NT2/D1 (cell line): ENCODE measurements at regions not wholly inside any gene's neighbourhood (a gene's known extent, or its start where the extent isn't known, plus 50 kb on each side); places are given as distances from the start of the nearest gene placed in this dataset.

ENCODE experiments used
- DNase-seq: peaks from one replicate; pipeline ENCODE4 v3.0.0-alpha.2; 2011; ENCODE audit warnings: low read depth, low spot score
- H3K27me3 ChIP-seq: 2 replicates; pipeline ENCODE4 v1.6.0; 2011; ENCODE audit warnings: mild to moderate bottlenecking; ENCODE audit not compliant: insufficient read length, insufficient read depth
- H3K36me3 ChIP-seq: 2 replicates; pipeline ENCODE4 v1.6.1; 2011; ENCODE audit warnings: mild to moderate bottlenecking, low read length, mixed read lengths; ENCODE audit not compliant: insufficient read depth, insufficient read length
- H3K4me1 ChIP-seq: 2 replicates; pipeline ENCODE4 v1.5.1; 2011; ENCODE audit not compliant: insufficient read depth, insufficient read length
- H3K4me3 ChIP-seq: 2 replicates; pipeline ENCODE4 v1.5.1; 2011; ENCODE audit warnings: low read depth; ENCODE audit not compliant: insufficient read length
- H3K9ac ChIP-seq: 2 replicates; pipeline ENCODE4 v1.6.0; 2011; ENCODE audit warnings: low read depth; ENCODE audit not compliant: insufficient read length
- H3K9me3 ChIP-seq: 2 replicates; pipeline ENCODE4 v1.5.1; 2011; ENCODE audit warnings: mild to moderate bottlenecking, low read length; ENCODE audit not compliant: insufficient read depth
- SUZ12 ChIP-seq: IDR thresholded peaks from 2 replicates; pipeline ENCODE4 v1.6.1; 2011; ENCODE audit not compliant: insufficient read length, insufficient read depth; ENCODE audit errors: extremely low read depth
- YY1 ChIP-seq: IDR thresholded peaks from 2 replicates; pipeline ENCODE4 v1.6.1; 2011; ENCODE audit not compliant: insufficient read length, insufficient read depth
- ZNF274 ChIP-seq: IDR thresholded peaks from 2 replicates; pipeline ENCODE4 v1.6.1; 2011; ENCODE audit warnings: mild to moderate bottlenecking, low read depth, low read length

GRCh38 chr4:107122736-107123135, 86.6 kb upstream of the DKK2 start:
- no peak for DNase-seq
- no peak for TF ChIP-seq SUZ12
- TF ChIP-seq YY1 = no peak
- no peak for TF ChIP-seq ZNF274
- no peak overlapping the region for H3K4me3 ChIP-seq
- no peaks in the 10 kb centered on the region for H3K36me3 ChIP-seq
- no peaks in the 10 kb centered on the region for H3K9me3 ChIP-seq
- H3K4me1 ChIP-seq = no peaks in the 10 kb centered on the region
- H3K9ac ChIP-seq = no peak overlapping the region
- H3K27me3 ChIP-seq = no peaks in the 10 kb centered on the region

GRCh38 chr4:107120661-107121060, 84.5 kb upstream of the DKK2 start:
- TF ChIP-seq SUZ12 (no peak), ZNF274 (no peak), YY1 (no peak)
- Histone ChIP-seq H3K4me3 (no peak overlapping the region), H3K4me1 (no peaks in the 10 kb centered on the region), H3K27me3 (no peaks in the 10 kb centered on the region), H3K36me3 (no peaks in the 10 kb centered on the region), H3K9ac (no peak overlapping the region), H3K9me3 (no peaks in the 10 kb centered on the region)
- no peak for DNase-seq

GRCh38 chr4:107117726-107118125, 81.6 kb upstream of the DKK2 start:
- H3K36me3 ChIP-seq = no peaks in the 10 kb centered on the region
- no peak for DNase-seq
- H3K4me3 ChIP-seq = no peak overlapping the region
- no peak for TF ChIP-seq YY1
- TF ChIP-seq SUZ12 = no peak
- TF ChIP-seq ZNF274 = no peak
- H3K27me3 ChIP-seq = no peaks in the 10 kb centered on the region
- no peak overlapping the region for H3K9ac ChIP-seq
- H3K9me3 ChIP-seq = no peaks in the 10 kb centered on the region
- no peaks in the 10 kb centered on the region for H3K4me1 ChIP-seq

GRCh38 chr4:107115185-107115847, 79.2 kb upstream of the DKK2 start:
- no peak for DNase-seq
- TF ChIP-seq SUZ12 (no peak), ZNF274 (no peak), YY1 (no peak)
- Histone ChIP-seq H3K9ac (no peak overlapping the region), H3K4me3 (no peak overlapping the region), H3K9me3 (no peaks in the 10 kb centered on the region), H3K4me1 (no peaks in the 10 kb centered on the region), H3K36me3 (no peaks in the 10 kb centered on the region), H3K27me3 (no peaks in the 10 kb centered on the region)

GRCh38 chr4:107114059-107114458, 77.9 kb upstream of the DKK2 start:
- Histone ChIP-seq H3K27me3 (no peaks in the 10 kb centered on the region), H3K4me1 (no peaks in the 10 kb centered on the region), H3K9me3 (no peaks in the 10 kb centered on the region), H3K36me3 (no peaks in the 10 kb centered on the region), H3K4me3 (no peak overlapping the region), H3K9ac (no peak overlapping the region)
- TF ChIP-seq YY1 (no peak), ZNF274 (no peak), SUZ12 (no peak)
- no peak for DNase-seq

- H3K9ac ChIP-seq = no peak overlapping the region
- H3K4me1 ChIP-seq = peaks cover 3% of the 10 kb centered on the region
- no peak overlapping the region for H3K4me3 ChIP-seq
- H3K36me3 ChIP-seq = no peaks in the 10 kb centered on the region
- TF ChIP-seq SUZ12 = no peak
- TF ChIP-seq ZNF274 = no peak
- no peak for TF ChIP-seq YY1
- H3K27me3 ChIP-seq = no peaks in the 10 kb centered on the region
- no peak for DNase-seq
- no peaks in the 10 kb centered on the region for H3K9me3 ChIP-seq
These were observed 62.3 kb upstream of the DKK2 start for GRCh38 chr4:107098401-107098800.

GRCh38 chr4:107094976-107095375, 58.9 kb upstream of the DKK2 start:
- Histone ChIP-seq H3K36me3 (no peaks in the 10 kb centered on the region), H3K4me3 (no peak overlapping the region), H3K9ac (no peak overlapping the region), H3K9me3 (no peaks in the 10 kb centered on the region), H3K27me3 (no peaks in the 10 kb centered on the region), H3K4me1 (peaks cover 3% of the 10 kb centered on the region)
- TF ChIP-seq SUZ12 = no peak
- TF ChIP-seq YY1 = no peak
- no peak for DNase-seq

GRCh38 chr4:107094332-107094731, 58.2 kb upstream of the DKK2 start:
- no peaks in the 10 kb centered on the region for H3K9me3 ChIP-seq
- peaks cover 3% of the 10 kb centered on the region for H3K4me1 ChIP-seq
- no peak for TF ChIP-seq ZNF274
- TF ChIP-seq SUZ12 = no peak
- TF ChIP-seq YY1 = no peak
- no peak overlapping the region for H3K4me3 ChIP-seq
- no peaks in the 10 kb centered on the region for H3K27me3 ChIP-seq
- no peaks in the 10 kb centered on the region for H3K36me3 ChIP-seq
- DNase-seq = no peak
- no peak overlapping the region for H3K9ac ChIP-seq
